ENCODE measurements at regions not wholly inside any gene's neighbourhood (a gene's known extent, or its start where the extent isn't known, plus 50 kb on each side); places are given as distances from the start of the nearest gene placed in this dataset.
"Not testable (repeated sequence)": the region's sequence is repeated elsewhere in the genome, so short reads cannot be mapped to it uniquely, and the experiment has no call there.

GRCh38 chr9:21708260-21708711, 94.2 kb upstream of the MTAP start:
- intact Hi-C loops (cut with DNase I), result no loop called here
- no peaks in the 10 kb centered on the region for H3K4me1 ChIP-seq (ENCODE audit: control insufficient read depth, insufficient read depth, low read length)
- no peak overlapping the region for H3K27ac ChIP-seq (ENCODE audit: low read length)
- no peaks in the 10 kb centered on the region for H3K9me3 ChIP-seq (ENCODE audit: control insufficient read depth, low read length)
- WGBS, result 64% methylated on average over 4 of the region's 4 CpGs
- no peak for DNase-seq
- no peaks in the 10 kb centered on the region for H3K27me3 ChIP-seq (ENCODE audit: control insufficient read depth, insufficient read depth)
- no peak for ATAC-seq
- H3K4me3 ChIP-seq (ENCODE audit: low read length), result no peak overlapping the region

- no peak for DNase-seq
- Histone ChIP-seq H3K4me1 (ENCODE audit: control insufficient read depth, insufficient read depth, low read length) (no peaks in the 10 kb centered on the region), H3K27ac (ENCODE audit: low read length) (no peak overlapping the region), H3K27me3 (ENCODE audit: control insufficient read depth, insufficient read depth) (no peaks in the 10 kb centered on the region), H3K9me3 (ENCODE audit: control insufficient read depth, low read length) (no peaks in the 10 kb centered on the region), H3K4me3 (ENCODE audit: low read length) (no peak overlapping the region)
- 55% methylated on average over 4 of the region's 4 CpGs for WGBS
- intact Hi-C loops (cut with DNase I), result no loop called here
- no peak for ATAC-seq
Observed at GRCh38 chr9:21708856-21709255, 93.6 kb upstream of the MTAP start.

GRCh38 chr9:21709464-21710058, 92.9 kb upstream of the MTAP start:
- no peaks in the 10 kb centered on the region for H3K9me3 ChIP-seq (ENCODE audit: control insufficient read depth, low read length)
- peak in 1 of 3 donors; percentile 22 for DNase-seq
- peak in 1 of 2 donors; percentile 53 for ATAC-seq
- H3K4me1 ChIP-seq (ENCODE audit: control insufficient read depth, insufficient read depth, low read length), result no peaks in the 10 kb centered on the region
- H3K4me3 ChIP-seq (ENCODE audit: low read length), result no peak overlapping the region
- no peaks in the 10 kb centered on the region for H3K27me3 ChIP-seq (ENCODE audit: control insufficient read depth, insufficient read depth)
- 46% methylated on average over 5 of the region's 5 CpGs for WGBS
- intact Hi-C loops (cut with DNase I), result no loop called here
- no peak overlapping the region for H3K27ac ChIP-seq (ENCODE audit: low read length)

DNA sequence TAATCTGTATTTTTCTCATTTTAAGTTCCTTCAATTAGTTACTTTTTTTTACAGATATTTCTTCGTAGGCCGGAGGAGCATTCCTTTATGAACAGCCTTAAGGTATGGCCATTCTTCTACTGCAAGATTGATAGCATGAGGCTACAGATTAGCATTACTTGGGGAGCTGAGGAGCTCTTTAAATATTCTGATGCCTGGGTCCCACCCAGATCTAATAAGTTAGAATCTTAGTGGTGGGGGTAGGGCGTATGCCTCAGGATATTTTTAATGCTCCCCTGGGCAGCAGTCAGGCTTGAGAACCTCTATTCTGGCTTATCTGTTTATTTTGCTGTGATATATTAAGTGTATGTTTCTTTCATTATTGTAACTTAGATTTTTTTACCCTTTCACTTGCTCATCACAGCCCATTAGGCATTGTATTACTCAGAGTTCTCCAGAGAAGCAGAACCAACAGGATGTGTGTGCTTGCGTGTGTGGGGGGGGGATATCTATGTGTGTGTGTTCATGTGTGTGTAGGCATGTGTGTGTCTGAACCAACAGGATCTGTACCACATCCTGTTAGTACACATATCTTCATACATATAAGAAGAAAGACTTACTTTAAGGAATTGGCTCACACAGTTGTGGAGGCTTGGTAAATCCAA, 91.8 kb upstream of the MTAP start:
- WGBS, result 85% methylated on average over 4 of the region's 4 CpGs
- Histone ChIP-seq H3K27me3 (ENCODE audit: control insufficient read depth, insufficient read depth) (no peaks in the 10 kb centered on the region), H3K4me3 (ENCODE audit: low read length) (no peak overlapping the region), H3K4me1 (ENCODE audit: control insufficient read depth, insufficient read depth, low read length) (no peaks in the 10 kb centered on the region), H3K9me3 (ENCODE audit: control insufficient read depth, low read length) (no peaks in the 10 kb centered on the region), H3K27ac (ENCODE audit: low read length) (no peak overlapping the region)
- intact Hi-C loops (cut with DNase I), result no loop called here
- no peak for ATAC-seq
- DNase-seq, result no peak

DNA sequence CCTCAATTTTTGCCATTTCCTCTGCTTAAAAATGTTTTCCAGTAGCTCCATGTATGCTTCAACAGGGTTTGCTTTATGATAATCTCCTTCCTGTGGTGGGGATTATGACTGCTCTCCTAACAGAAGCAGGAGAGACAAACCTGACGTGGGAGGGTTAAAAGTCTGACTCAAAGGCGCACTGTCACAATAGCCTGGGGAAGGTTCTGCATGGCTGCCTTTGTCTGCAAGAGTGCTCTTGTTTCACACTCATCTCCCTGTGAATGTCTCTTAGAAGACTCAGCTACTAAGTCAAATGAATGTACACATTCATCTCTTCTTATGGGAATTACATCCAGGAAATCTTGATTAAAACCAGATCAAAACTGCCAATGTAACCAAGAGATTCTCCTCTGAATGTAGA, 90.9 kb upstream of the MTAP start:
- Histone ChIP-seq H3K9me3 (ENCODE audit: control insufficient read depth, low read length) (no peaks in the 10 kb centered on the region), H3K27ac (ENCODE audit: low read length) (no peak overlapping the region), H3K27me3 (ENCODE audit: control insufficient read depth, insufficient read depth) (no peaks in the 10 kb centered on the region), H3K4me1 (ENCODE audit: control insufficient read depth, insufficient read depth, low read length) (no peaks in the 10 kb centered on the region), H3K4me3 (ENCODE audit: low read length) (no peak overlapping the region)
- WGBS, result 52% methylated on average over 2 of the region's 2 CpGs
- intact Hi-C loops (cut with DNase I), result no loop called here
- no peak for ATAC-seq
- no peak for DNase-seq

- no peak for DNase-seq
- H3K27me3 ChIP-seq (ENCODE audit: control insufficient read depth, insufficient read depth), result no peaks in the 10 kb centered on the region
- WGBS, result 21% methylated on average over 1 of the region's 1 CpG
- intact Hi-C loops (cut with DNase I), result no loop called here
- H3K27ac ChIP-seq (ENCODE audit: low read length), result no peak overlapping the region
- no peaks in the 10 kb centered on the region for H3K9me3 ChIP-seq (ENCODE audit: control insufficient read depth, low read length)
- ATAC-seq, result no peak
- no peaks in the 10 kb centered on the region for H3K4me1 ChIP-seq (ENCODE audit: control insufficient read depth, insufficient read depth, low read length)
- H3K4me3 ChIP-seq (ENCODE audit: low read length), result no peak overlapping the region
Observed at GRCh38 chr9:21715408-21715807, 87.0 kb upstream of the MTAP start.

GRCh38 chr9:21720758-21721157, 81.7 kb upstream of the MTAP start:
- Histone ChIP-seq H3K27me3 (ENCODE audit: control insufficient read depth, insufficient read depth) (no peaks in the 10 kb centered on the region), H3K4me3 (ENCODE audit: low read length) (no peak overlapping the region), H3K9me3 (ENCODE audit: control insufficient read depth, low read length) (no peaks in the 10 kb centered on the region), H3K27ac (ENCODE audit: low read length) (no peak overlapping the region), H3K4me1 (ENCODE audit: control insufficient read depth, insufficient read depth, low read length) (no peaks in the 10 kb centered on the region)
- 70% methylated on average over 5 of the region's 5 CpGs for WGBS
- DNase-seq (no peak), ATAC-seq (no peak)
- intact Hi-C loops (cut with DNase I), result no loop called here

- ATAC-seq; DNase-seq; H3K9me3 ChIP-seq (ENCODE audit: control insufficient read depth, low read length); intact Hi-C loops (cut with DNase I); H3K27me3 ChIP-seq (ENCODE audit: control insufficient read depth, insufficient read depth); H3K4me1 ChIP-seq (ENCODE audit: control insufficient read depth, insufficient read depth, low read length); H3K27ac ChIP-seq (ENCODE audit: low read length); H3K4me3 ChIP-seq (ENCODE audit: low read length): not testable (repeated sequence)
- WGBS, result 83% methylated on average over 9 of the region's 9 CpGs
Observed at GRCh38 chr9:21727411-21727810, 75.0 kb upstream of the MTAP start.

- no peak overlapping the region for H3K4me3 ChIP-seq (ENCODE audit: low read length)
- WGBS, result 70% methylated on average over 5 of the region's 5 CpGs
- DNase-seq (no peak), ATAC-seq (no peak)
- intact Hi-C loops (cut with DNase I), result no loop called here
- H3K9me3 ChIP-seq (ENCODE audit: control insufficient read depth, low read length), result no peaks in the 10 kb centered on the region
- H3K27me3 ChIP-seq (ENCODE audit: control insufficient read depth, insufficient read depth), result no peaks in the 10 kb centered on the region
- H3K4me1 ChIP-seq (ENCODE audit: control insufficient read depth, insufficient read depth, low read length), result no peaks in the 10 kb centered on the region
- H3K27ac ChIP-seq (ENCODE audit: low read length), result no peak overlapping the region
Observed at GRCh38 chr9:21728781-21729180, 73.7 kb upstream of the MTAP start.

- no peak for ATAC-seq
- Histone ChIP-seq H3K27me3 (ENCODE audit: control insufficient read depth, insufficient read depth) (no peaks in the 10 kb centered on the region), H3K27ac (ENCODE audit: low read length) (no peak overlapping the region), H3K9me3 (ENCODE audit: control insufficient read depth, low read length) (no peaks in the 10 kb centered on the region), H3K4me1 (ENCODE audit: control insufficient read depth, insufficient read depth, low read length) (no peaks in the 10 kb centered on the region), H3K4me3 (ENCODE audit: low read length) (no peak overlapping the region)
- 46% methylated on average over 2 of the region's 2 CpGs for WGBS
- intact Hi-C loops (cut with DNase I), result no loop called here
- DNase-seq, result no peak
Observed at GRCh38 chr9:21729648-21730047, 72.8 kb upstream of the MTAP start.

GRCh38 chr9:21730899-21731298, 71.5 kb upstream of the MTAP start:
- no peak for DNase-seq
- Histone ChIP-seq H3K4me1 (ENCODE audit: control insufficient read depth, insufficient read depth, low read length) (no peaks in the 10 kb centered on the region), H3K27me3 (ENCODE audit: control insufficient read depth, insufficient read depth) (no peaks in the 10 kb centered on the region), H3K27ac (ENCODE audit: low read length) (no peak overlapping the region), H3K4me3 (ENCODE audit: low read length) (no peak overlapping the region), H3K9me3 (ENCODE audit: control insufficient read depth, low read length) (no peaks in the 10 kb centered on the region)
- intact Hi-C loops (cut with DNase I), result no loop called here
- ATAC-seq, result no peak
- WGBS, result 37% methylated on average over 1 of the region's 1 CpG

GRCh38 chr9:21741151-21741550, 61.3 kb upstream of the MTAP start:
- H3K27me3 ChIP-seq (ENCODE audit: control insufficient read depth, insufficient read depth), result no peaks in the 10 kb centered on the region

More at GRCh38 chr9:21741151-21741550, 61.3 kb upstream of the MTAP start:
- Histone ChIP-seq H3K27ac (ENCODE audit: low read length) (no peak overlapping the region), H3K9me3 (ENCODE audit: control insufficient read depth, low read length) (no peaks in the 10 kb centered on the region), H3K4me1 (ENCODE audit: control insufficient read depth, insufficient read depth, low read length) (no peaks in the 10 kb centered on the region), H3K4me3 (ENCODE audit: low read length) (no peak overlapping the region)
- intact Hi-C loops (cut with DNase I), result no loop called here
- ATAC-seq (no peak), DNase-seq (no peak)

Measured in right cardiac atrium (tissue), 5 donors.